ENCODE measurements at regions not wholly inside any gene's neighbourhood (a gene's known extent, or its start where the extent isn't known, plus 50 kb on each side); places are given as distances from the start of the nearest gene placed in this dataset.

GRCh38 chr15:62306851-62307504, 141.9 kb upstream of the C2CD4B start:
- TF ChIP-seq CTCF (IDR thresholded peaks at IDR 0.05; ENCODE audit: insufficient read depth, low read depth, low read length) (peak; percentile 63), EZH2 (IDR thresholded peaks at IDR 0.05; ENCODE audit: insufficient read depth, low read length) (no peak)
